DOHH2 (cell line): ENCODE measurements at regions not wholly inside any gene's neighbourhood (a gene's known extent, or its start where the extent isn't known, plus 50 kb on each side); places are given as distances from the start of the nearest gene placed in this dataset.

ENCODE experiments used
- H3F3A ChIP-seq: fragments of 200-600 bp; sonication (generic), shearing (Covaris generic); 2 replicates; pipeline ENCODE4 v1.6.0; 2016; ENCODE audit warnings: antibody characterized with exemption, mild to moderate bottlenecking; ENCODE audit not compliant: control insufficient read depth, insufficient read depth
- H3K27ac ChIP-seq: fragments of 200-600 bp; sonication (generic); 2 replicates; pipeline ENCODE4 v1.5.1; 2014; ENCODE audit warnings: low read depth, mild to moderate bottlenecking, low read length, moderate library complexity
- H3K27me3 ChIP-seq: fragments of 200-600 bp; sonication (generic); 2 replicates; pipeline ENCODE4 v1.6.1; 2014; ENCODE audit warnings: mild to moderate bottlenecking, low read length, mixed read lengths; ENCODE audit not compliant: control insufficient read depth
- H3K36me3 ChIP-seq: fragments of 200-600 bp; sonication (generic); 2 replicates; pipeline ENCODE4 v1.6.1; 2014; ENCODE audit warnings: mild to moderate bottlenecking, low read length, moderate library complexity, mixed read lengths; ENCODE audit not compliant: control insufficient read depth
- H3K4me1 ChIP-seq: fragments of 200-600 bp; sonication (generic); 2 replicates; pipeline ENCODE4 v1.6.1; 2014; ENCODE audit warnings: mild to moderate bottlenecking, low read length, mixed read lengths; ENCODE audit not compliant: control insufficient read depth
- H3K4me2 ChIP-seq: fragments of 200-600 bp; sonication (generic); 2 replicates; pipeline ENCODE4 v1.6.0; 2014; ENCODE audit warnings: mild to moderate bottlenecking, low read length, moderate library complexity
- H3K4me3 ChIP-seq: fragments of 200-600 bp; sonication (generic); 2 replicates; pipeline ENCODE4 v1.5.1; 2014; ENCODE audit warnings: mild to moderate bottlenecking, low read length, mixed read lengths
- H3K79me2 ChIP-seq: fragments of 200-600 bp; sonication (generic); 2 replicates; pipeline ENCODE4 v1.6.1; 2014; ENCODE audit warnings: mild to moderate bottlenecking, low read length, mixed read lengths; ENCODE audit not compliant: control insufficient read depth
- H3K9me2 ChIP-seq: fragments of 200-600 bp; sonication (generic); replicated peaks from 2 replicates; pipeline ENCODE4 v1.6.1; 2014; ENCODE audit warnings: mild to moderate bottlenecking, low read length, mixed read lengths; ENCODE audit not compliant: control insufficient read depth
- H3K9me3 ChIP-seq: fragments of 200-600 bp; sonication (generic); 2 replicates; pipeline ENCODE4 v1.6.1; 2014; ENCODE audit warnings: antibody characterized with exemption, low read length, mixed read lengths; ENCODE audit not compliant: control insufficient read depth, insufficient read depth
- H4K20me1 ChIP-seq: fragments of 200-600 bp; sonication (generic); 2 replicates; pipeline ENCODE4 v1.6.0; 2014; ENCODE audit warnings: low read depth, mild to moderate bottlenecking, antibody characterized with exemption, low read length, moderate library complexity; ENCODE audit not compliant: control insufficient read depth, insufficient read depth
- CTCF ChIP-seq: fragments of 200-600 bp; sonication (generic); IDR thresholded peaks from one replicate; pipeline ENCODE4 v1.5.1; 2014; ENCODE audit warnings: antibody characterized with exemption, mild to moderate bottlenecking, low read depth, low read length; ENCODE audit not compliant: poor library complexity, severe bottlenecking
- EZH2phosphoT487 ChIP-seq: fragments of 200-600 bp; sonication (generic); IDR thresholded peaks from 2 replicates; pipeline ENCODE4 v1.6.1; 2017; ENCODE audit warnings: borderline replicate concordance, mild to moderate bottlenecking, antibody characterized with exemption, low read length, moderate library complexity, mixed read lengths

- TF ChIP-seq CTCF (no peak), EZH2phosphoT487 (no peak)
- Histone ChIP-seq H3K27ac (no peak overlapping the region), H3F3A (no peaks in the 10 kb centered on the region), H3K4me1 (no peaks in the 10 kb centered on the region), H4K20me1 (no peaks in the 10 kb centered on the region), H3K79me2 (no peaks in the 10 kb centered on the region), H3K36me3 (no peaks in the 10 kb centered on the region), H3K9me2 (no peaks in the 10 kb centered on the region), H3K4me3 (no peak overlapping the region), H3K27me3 (no peaks in the 10 kb centered on the region), H3K9me3 (no peaks in the 10 kb centered on the region), H3K4me2 (no peak overlapping the region)
These were observed 207.3 kb downstream of the FOXD2 start for GRCh38 chr1:47645151-47645550.

DNA sequence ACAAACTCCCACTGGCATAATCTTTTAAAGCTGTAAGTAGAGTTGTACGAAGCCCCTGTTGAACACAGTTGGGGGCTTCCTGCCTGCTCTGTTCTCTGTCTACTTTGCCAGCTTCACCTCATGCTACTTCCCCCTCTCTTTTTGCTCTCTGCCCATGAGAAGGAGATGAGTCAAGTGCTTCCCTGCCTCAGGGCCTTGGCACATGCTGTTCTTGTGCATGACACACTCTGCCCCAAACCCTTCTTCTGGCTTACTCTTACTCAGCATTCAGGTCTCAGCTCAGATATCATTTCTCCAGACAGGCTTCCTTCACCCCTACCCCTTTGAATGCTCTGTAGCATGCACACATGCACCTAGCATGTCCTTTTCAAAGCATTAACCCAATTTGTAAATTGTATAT is 208.8 kb downstream of the FOXD2 start:
- no peak overlapping the region for H3K4me2 ChIP-seq
- H3K9me3 ChIP-seq: no peaks in the 10 kb centered on the region
- no peaks in the 10 kb centered on the region for H3K9me2 ChIP-seq
- no peaks in the 10 kb centered on the region for H3K27me3 ChIP-seq
- no peak overlapping the region for H3K4me3 ChIP-seq
- no peaks in the 10 kb centered on the region for H3K79me2 ChIP-seq
- H3F3A ChIP-seq: no peaks in the 10 kb centered on the region
- TF ChIP-seq CTCF (no peak), EZH2phosphoT487 (no peak)
- H3K36me3 ChIP-seq: no peaks in the 10 kb centered on the region
- no peak overlapping the region for H3K27ac ChIP-seq
- H3K4me1 ChIP-seq: no peaks in the 10 kb centered on the region
- H4K20me1 ChIP-seq: no peaks in the 10 kb centered on the region

- Histone ChIP-seq H4K20me1 (no peaks in the 10 kb centered on the region), H3K79me2 (no peaks in the 10 kb centered on the region), H3K27me3 (no peaks in the 10 kb centered on the region), H3K4me2 (no peak overlapping the region), H3K4me3 (no peak overlapping the region), H3K9me3 (no peaks in the 10 kb centered on the region), H3K9me2 (no peaks in the 10 kb centered on the region), H3K4me1 (no peaks in the 10 kb centered on the region), H3F3A (no peaks in the 10 kb centered on the region), H3K27ac (no peak overlapping the region), H3K36me3 (no peaks in the 10 kb centered on the region)
- TF ChIP-seq EZH2phosphoT487: no peak
- no peak for TF ChIP-seq CTCF
These were observed 209.5 kb downstream of the FOXD2 start for GRCh38 chr1:47647327-47647845.

- H4K20me1 ChIP-seq: no peaks in the 10 kb centered on the region
- H3K9me3 ChIP-seq: no peaks in the 10 kb centered on the region
- no peaks in the 10 kb centered on the region for H3K4me1 ChIP-seq
- H3K9me2 ChIP-seq: no peaks in the 10 kb centered on the region
- no peak overlapping the region for H3K4me3 ChIP-seq
- H3K4me2 ChIP-seq: no peak overlapping the region
- H3K79me2 ChIP-seq: no peaks in the 10 kb centered on the region
- no peak for TF ChIP-seq CTCF
- H3F3A ChIP-seq: no peaks in the 10 kb centered on the region
- H3K27me3 ChIP-seq: no peaks in the 10 kb centered on the region; the same call in 1 of the 2 replicates
- no peaks in the 10 kb centered on the region for H3K36me3 ChIP-seq
- no peak overlapping the region for H3K27ac ChIP-seq
These were observed 212.4 kb downstream of the FOXD2 start for GRCh38 chr1:47650205-47650604.
